Activated gamma-delta T cell treated with Interleukin-2 at 50 U/mL for 16 hours (primary cell): ENCODE measurements at regions not wholly inside any gene's neighbourhood (a gene's known extent, or its start where the extent isn't known, plus 50 kb on each side); places are given as distances from the start of the nearest gene placed in this dataset.
"Not testable (repeated sequence)": the region's sequence is repeated elsewhere in the genome, so short reads cannot be mapped to it uniquely, and the experiment has no call there.

Experiments
- DNase-seq: peaks from one replicate; pipeline ENCODE4 v3.0.0-alpha.2; 2020

DNA sequence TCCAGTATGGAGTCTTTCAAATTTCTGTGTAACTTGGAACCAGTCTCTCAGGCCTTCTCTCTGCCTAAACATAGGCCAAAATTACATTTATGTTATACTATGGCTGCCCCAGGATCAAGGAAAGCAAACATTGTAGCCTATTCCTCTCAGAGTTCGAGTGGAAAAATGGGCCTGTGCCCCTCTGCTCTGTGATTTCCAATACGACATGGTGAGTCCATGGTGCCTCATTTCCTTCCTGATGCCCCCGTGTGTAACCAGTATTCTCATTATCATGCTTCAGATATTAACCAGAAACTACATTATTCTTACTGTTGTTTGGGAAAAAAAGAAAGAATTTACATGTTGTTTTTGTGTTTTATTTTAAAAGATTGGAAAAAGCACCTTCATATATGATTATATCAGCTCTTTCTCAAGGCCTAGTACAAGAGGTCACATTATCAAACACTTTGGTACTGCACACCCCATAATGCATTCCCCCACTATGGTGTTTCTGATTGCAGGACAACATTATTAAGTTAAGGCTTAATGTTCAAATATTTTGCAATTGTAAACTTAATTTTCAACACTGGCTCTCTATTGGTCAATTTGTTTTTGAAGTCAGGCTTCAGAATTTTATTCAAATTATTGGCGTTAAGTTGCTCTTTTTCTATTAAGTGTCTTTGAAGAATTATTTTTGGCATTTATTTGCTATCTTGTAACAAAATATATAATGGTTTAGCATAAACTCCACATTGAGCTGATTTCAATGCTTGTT lies 151.8 kb upstream of the SLC27A6 start:
- no peak for DNase-seq

DNA sequence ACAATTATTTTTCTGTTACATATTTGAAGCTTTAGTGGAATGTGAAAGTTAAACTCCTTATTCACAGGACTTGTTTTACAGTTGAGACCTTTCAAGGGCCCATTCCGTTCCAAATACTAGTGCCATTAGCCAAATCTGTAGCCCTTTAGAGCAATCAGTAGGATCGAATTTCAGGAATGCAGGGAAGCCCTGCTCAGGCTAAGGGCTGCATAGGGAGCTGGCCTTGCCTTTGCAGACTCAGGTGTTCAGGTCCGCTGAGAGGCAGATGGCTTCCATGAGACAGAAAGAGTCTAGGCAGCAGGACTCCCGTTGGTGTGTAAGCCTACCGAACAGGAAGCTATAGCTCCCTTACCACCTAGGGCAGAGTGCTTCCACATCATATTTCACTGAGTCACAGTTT lies 150.1 kb upstream of the SLC27A6 start:
- no peak for DNase-seq

DNA sequence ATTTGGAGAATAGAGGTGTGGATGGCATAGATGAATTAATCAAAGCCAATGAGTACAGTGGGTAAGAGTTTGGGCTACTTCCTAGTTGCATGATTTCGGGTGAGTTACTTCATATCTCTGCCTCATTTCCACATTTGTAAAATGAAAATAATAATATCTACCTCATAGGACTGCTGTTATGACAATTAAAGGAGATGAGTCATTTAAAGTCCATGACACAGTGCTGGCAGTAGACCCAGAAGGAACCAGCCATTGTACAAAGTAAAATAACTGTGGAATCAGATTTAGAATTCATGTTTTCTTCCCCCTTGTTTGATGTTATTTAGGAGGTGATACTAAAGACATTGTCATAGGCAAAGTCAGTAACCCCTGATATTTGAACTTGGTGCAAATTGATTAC lies 139.5 kb upstream of the SLC27A6 start:
- DNase-seq = no peak

DNA sequence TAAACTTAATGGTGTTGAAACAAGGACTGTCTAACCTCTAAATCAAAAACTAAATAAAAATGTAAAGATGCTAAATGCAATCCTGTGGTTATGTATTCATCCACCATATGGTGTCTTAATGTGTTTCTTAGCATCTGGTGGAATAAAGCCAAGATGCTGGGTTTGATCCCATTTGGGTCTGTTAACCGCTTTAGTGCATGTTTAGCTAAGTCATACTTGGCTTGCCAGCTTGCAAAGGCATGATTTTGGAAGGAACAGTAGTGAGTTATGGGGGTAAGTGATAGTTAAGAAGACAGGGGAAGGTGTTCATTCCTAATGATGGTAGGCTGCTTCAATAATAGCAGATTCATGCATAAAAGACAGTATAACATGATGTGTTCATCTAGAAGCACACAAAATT lies 139.0 kb upstream of the SLC27A6 start:
- no peak for DNase-seq

DNA sequence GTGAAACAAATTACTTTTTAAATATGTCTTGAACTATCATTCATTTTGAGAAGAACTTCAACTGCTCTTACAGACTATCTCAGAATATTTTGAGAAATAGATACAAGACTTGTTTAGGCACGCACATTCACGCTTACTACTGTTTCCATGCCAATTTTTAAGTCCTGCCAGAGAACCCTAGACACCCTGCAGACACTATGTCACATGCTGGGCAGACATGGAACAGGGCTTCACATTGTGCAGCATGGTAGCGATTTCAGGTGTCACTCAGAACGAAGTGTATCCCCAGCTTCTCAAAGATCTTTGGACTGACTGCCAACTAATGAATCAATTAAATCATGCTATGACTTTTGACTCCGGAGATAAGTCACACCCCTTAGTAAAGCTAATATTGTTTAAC lies 128.7 kb upstream of the SLC27A6 start:
- DNase-seq = no peak

DNA sequence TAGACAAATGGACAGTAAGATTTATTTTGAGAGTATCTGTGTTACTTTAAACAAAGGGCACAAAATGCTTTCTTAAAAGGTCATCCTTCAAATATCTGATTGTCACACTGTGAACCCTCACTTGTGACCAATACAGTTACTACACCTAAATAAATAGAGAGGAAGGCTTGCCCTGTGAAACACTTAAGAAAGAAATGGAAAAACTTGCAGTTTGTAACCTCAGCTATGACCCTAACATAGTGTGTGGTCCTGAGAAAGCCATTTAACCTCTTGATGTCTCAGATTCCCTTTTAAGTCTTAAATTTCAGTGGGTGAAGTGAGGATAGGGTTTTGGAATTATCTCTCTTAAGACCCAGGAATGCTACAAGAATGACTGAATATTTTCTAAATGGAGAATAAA lies 126.7 kb upstream of the SLC27A6 start:
- no peak for DNase-seq

DNA sequence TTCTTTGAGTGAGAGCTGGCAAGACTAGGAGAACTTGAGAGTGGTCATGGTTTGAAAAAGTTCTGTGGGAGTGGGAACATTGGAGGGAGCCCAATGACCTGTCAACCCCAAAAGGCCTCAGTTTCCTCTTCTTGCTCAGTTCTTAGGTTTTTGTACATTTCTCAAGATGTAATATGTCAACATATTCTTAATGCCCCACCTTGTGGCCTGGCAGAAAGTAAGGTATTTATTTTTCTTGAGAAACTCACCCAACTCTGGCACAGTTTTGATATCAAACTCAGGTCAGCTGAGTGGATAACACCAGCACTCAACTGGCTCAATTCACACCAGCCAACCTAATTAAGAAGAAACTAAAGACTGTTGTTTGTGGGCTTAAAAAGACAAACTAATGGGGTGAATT lies 123.0 kb upstream of the SLC27A6 start:
- no peak for DNase-seq

DNA sequence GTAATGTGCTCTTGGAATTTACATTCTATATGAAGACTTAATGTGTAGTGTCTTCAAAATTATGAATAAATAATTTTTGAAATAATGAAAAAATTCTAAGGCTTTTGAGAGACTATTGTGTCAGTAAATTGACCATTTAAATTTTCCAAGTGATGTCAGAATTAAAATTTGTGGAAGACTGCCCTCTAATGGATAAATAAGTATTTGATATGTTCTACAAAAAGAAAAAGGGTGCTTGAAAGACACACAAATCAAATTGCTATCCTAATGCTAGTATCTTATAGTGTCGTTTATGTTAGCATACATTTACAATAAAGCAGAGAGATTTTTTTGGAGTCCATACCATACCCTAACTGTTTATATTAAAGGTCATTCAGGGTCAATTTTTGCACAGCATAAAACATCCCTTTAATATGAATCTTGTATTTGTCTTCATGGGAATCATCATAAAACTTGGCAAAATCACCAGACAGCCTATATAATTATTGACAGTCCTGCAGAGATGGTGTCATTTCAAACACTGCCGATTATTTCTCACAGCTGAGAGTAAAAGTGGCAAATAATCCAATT lies 120.8 kb upstream of the SLC27A6 start:
- no peak for DNase-seq

DNA sequence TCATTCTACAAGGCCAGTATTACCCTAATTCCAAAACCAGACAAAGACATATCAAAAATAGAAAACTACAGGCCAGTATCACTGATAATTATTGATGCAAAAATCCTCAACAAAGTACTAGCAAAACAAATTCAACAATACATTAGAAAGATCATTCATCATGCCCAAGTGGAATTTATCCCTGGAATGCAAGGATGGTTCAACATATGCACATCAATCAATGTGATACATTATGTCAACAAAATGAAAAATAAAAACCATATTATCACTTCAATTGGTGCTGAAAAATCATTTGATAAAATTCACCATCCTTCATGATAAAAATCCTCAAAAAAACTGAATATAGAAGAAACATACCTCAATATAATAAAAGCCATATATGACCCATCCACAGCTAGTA lies 115.2 kb upstream of the SLC27A6 start:
- DNase-seq = no peak

DNA sequence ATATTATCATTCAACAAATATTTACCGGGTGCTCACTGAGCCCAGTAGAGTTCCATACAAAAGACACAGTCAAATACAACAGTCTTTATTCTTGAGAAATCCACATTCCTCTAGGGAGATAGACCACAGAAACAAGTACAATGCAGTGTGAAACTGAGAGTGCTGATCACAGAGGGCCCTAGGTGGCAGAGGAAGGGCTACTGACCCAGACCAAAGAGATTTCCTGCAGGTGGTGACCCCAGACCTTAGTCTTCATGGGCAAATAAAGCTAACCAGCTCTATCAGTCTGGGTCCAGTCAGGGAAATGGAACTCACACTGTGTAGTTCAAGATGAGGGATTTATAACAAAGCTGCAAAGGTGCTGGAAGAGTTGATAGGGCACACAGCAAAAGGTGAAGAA lies 110.4 kb upstream of the SLC27A6 start:
- DNase-seq = no peak

DNA sequence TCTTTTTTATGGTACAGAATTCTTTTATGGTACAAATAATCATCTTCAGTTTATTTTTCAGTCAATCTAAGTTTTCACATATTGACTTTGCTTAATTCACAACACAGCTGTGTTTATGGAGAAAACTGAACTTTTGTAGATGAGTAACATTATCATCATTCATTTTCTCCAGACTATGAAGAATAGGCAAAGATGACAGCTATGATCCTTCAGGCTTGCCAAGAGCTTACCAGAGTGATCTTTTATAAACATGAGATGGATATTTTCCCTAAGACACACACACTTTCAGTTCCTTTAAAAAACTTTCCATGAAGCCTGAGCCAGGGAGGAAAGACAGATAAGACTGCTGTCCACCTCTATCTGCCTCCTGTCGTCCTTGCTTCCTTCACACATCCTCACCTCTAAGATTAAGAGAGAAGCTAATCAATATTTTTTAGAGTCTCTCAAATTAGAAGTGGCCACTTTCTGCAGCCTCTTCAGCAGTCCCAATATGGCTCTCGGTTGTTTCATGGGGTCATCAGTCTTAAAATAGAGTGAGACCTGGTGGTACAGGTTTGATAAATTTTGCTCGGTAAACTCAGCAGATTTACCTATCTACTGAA lies 108.1 kb upstream of the SLC27A6 start:
- no peak for DNase-seq

DNA sequence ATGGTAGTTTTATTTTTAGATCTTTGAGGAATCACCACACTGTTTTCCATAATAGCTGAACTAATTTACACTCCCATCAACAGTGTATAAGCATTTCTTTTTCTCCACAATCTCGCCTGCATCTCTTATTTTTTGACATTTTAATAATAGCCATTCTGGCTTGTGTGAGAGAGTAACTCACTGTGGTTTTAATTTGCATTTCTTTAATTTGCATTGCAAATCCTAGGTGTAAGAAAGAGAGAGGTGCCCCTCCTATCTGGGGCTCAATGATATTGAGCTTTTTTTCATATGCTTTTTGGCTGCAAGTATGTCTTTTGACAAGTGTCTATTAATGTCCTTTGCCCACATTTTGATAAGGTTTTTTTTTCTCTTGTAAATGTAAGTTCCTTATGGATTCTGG lies 106.3 kb upstream of the SLC27A6 start:
- no peak for DNase-seq

DNA sequence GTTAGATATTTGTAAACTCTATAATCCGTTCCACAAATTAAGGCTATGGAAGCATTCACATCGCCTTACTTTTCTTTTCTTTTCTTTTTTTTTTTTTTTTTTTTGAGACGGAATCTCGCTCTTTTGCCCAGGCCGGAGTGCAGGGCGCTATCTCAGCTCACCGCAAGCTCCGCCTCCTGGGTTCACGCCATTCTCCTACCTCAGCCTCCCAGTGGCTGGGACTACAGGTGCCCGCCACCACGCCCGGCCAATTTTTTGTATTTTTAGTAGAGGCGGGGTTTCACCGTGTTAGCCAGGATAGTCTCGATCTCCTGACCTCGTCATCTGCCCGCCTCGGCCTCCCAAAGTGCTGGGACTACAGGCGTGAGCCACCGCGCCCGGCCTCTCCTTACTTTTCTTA lies 104.1 kb upstream of the SLC27A6 start:
- DNase-seq = not testable (repeated sequence)

DNA sequence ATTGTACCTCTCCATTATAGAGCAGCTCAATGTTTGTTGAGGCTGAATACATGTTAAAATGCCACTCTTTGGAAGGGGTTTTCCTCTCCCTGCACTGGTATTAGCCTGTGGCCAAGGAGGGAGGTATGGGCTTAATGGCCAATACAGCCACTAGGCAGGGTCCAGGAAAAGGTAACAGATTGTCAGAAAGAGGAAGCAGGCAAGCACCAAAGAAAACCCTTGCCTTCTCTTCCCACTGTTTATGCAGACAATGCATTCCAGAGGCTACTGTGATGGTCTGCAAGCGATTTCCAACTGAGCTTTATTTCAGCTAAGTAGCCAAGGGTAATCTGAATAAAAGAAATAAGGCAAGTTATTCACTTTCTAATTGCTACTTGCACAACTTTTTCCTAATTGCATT lies 95.3 kb upstream of the SLC27A6 start:
- DNase-seq = no peak

DNA sequence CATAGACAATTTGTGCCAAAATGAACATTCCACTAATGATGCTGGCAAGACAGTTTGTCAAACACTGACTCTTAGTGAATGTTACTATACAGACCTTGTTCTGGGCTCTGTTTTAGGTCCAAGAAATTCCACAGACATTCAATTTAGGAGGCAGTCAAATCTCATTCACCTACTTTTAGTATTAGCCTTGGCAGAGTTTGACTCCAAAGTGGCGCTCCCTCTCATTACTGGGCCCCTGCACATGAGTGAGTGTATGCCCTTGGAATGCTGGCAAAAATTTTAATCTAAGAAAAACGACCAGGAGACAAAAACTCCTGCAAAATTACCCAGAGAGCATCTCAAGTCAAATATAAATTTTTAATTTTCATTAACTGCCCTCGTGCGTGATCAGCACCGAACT lies 94.9 kb upstream of the SLC27A6 start:
- no peak for DNase-seq

DNA sequence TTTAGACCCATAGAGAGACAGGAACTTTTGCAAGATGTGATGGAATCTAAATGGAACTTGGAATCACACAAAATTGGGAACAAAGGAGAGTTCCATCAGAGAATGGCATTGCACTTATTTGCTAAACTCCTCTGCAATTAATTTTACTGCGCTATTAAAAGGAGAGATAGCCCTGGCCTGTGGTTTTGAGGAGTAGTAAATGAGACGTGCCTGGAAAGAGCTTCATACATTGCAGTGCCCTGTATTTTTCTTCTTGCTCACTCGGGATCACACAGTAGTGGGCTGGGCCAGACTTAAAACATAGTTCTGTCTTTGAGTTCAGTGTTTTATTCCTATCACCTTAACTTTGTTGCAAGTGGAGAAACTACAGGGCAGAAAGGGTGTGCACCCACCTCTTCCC lies 94.4 kb upstream of the SLC27A6 start:
- no peak for DNase-seq

DNA sequence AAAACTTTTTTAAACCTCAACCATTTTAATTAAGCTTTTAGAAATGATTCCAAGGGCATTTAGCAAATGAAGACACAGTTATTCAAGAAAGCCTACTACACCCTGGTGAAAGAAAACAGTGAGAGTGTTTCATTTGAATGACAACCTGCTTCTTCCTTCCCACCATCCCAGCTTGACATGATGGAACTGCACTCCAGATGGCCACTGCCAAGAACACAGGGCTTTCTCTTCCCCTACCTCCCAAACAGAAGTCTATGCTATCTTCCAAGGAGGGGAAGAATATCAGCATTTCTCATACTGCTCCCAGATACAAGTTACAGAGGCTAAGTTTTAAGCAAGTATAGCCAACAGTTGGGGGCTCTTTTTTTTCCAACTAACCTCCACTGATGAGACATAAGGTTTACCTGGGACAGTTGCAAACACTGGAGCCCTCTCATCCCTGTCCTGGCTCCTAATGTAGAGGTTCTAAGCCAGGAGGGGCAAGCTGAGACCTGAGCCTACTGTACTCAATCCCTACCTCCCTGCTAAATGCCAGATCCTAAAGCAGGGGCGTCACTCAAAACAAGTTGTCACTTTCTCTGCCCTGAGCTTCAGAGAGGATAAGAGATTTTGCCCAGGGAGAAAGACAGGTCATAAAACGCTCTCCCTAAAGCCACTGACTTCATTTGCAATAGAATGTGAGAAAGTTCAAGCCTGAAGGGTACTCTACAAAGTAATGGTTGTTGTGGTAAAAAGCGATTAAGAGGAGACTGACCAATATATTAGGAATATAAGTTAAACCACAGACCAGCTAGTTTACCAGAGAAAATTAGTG lies 88.5 kb upstream of the SLC27A6 start:
- DNase-seq = no peak

DNA sequence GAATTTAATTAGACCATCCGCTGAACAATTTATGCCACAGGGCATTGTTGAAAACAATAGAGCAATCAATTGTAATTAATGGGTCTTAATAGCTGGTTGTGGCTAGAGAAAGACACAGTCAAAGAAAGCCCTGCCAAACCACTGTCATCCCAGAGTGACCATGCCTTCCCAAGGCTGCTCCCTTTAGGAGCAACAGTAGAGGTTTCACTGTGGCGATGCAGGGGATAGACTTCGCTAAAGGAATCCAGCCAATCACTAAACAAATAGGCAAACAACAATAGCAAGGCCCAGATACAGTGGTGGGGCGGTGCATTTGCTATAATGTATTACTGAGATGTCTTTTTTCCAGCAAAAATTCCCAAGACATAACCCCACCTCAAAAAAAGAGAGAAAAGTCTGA lies 87.8 kb upstream of the SLC27A6 start:
- DNase-seq = no peak

DNA sequence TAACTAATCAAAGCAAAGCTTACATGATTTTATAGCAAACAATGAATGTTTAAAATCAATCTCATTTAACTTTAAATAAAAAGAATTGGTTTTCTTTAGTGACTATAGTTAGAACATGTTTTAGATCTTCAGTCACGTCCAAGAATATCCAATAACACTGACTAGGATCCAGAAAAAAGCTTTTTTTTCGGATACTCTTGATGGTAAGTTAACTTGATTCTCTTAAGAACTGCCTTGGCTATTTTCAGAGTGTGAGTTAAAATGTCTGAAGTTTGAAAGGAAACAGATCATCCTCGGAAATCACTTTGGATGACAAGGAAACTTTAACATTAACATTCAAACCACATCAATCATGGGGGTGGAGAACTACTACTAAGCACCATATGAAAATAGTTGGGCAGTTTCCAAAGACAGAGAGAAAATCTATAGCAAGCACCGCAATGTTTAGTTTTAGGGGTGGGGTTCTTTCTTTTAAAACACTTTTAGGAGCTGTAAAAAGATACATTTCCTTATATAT lies 83.7 kb upstream of the SLC27A6 start:
- no peak for DNase-seq

DNA sequence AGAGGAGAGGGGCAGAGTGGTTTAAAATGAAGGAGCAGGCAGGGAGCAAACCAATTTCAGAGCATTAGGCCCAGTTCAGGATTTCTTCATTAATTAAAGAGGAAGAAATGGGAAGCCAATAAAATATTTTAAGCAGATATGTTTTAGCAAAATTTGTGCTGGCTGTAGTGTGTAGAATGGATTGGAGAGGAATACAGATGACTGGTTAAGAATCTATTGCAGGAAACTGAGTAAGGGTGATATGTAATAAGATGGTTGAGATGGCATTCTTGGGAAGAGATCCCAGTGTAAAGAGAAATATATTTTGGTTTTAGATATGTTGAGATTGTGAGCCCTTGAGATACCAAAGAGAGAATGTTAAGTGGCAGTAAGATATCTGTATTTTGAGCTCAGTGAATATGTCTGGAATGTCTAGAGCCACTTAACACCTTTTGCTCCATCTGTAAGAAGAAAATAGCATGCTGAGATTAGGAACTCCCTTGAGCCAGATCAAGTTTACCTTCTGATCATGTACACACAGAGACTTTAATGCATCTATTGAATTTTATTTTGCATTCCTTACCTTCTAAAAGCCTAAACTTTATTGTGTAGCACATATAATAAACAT lies 79.5 kb upstream of the SLC27A6 start:
- DNase-seq = no peak

DNA sequence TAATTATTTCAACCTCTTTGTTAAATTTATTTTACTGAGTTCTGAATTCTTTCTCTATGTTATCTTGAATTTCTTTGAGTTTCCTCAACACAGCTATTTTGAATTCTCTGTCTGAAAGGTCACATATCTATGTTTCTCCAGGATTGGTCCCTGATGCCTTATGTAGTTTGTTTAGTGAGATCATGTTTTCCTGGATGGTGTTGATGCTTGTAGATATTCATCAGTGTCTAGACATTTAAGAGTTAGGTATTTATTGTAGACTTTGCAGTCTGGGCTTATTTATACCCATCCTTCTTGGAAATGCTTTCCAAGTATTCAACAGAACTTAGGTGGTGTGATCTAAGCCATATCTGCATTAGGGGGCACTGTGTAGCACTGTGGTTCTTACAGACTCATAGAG lies 70.2 kb upstream of the SLC27A6 start:
- no peak for DNase-seq

DNA sequence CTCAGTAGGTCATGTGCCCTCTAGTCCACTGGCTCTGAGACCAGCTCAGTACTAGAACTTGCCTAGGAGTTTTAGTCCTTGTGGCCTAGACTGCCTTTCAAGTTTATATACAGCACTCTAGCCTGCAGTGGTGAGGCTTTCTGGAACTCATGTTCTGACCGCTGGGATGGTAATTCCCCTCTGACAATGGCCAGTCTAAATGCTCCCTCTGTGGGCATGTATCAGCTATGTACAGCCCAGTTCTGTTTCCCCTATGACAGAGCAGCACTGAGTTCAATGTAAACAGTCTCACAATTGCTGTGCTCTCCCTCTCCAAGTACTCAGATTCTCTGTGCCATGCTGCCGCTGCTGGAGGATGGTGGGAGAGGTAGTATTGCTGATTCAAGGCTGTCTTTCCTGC lies 68.6 kb upstream of the SLC27A6 start:
- DNase-seq = no peak

DNA sequence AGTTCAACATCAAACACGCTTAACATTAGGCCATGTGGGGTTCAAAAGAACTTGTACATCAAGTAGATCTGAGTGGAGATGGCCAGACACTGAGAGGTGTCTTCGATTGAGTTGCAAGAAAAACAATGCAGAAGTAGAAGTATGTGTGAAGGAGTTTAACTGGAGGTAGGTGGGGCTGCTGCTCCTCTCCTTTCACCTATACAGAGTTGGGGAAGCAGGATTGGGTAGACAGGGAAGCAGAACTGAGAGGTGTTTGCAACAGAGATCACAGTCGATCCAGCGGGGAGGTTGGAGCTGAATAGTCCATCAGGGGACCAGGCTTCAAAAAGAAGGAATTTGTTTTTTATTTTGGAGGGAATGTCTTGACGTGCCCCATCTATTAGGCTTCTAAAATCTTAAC lies 61.7 kb upstream of the SLC27A6 start:
- DNase-seq = no peak
